BLaER1 (cell line): ENCODE measurements at regions not wholly inside any gene's neighbourhood (a gene's known extent, or its start where the extent isn't known, plus 50 kb on each side); places are given as distances from the start of the nearest gene placed in this dataset.

Experiments
- H3K27ac ChIP-seq: shearing (Covaris generic); formaldehyde crosslinking; 2 replicates; pipeline ENCODE4 v1.8.1; 2022
- H3K27me3 ChIP-seq: shearing (Covaris generic); formaldehyde crosslinking; 2 replicates; pipeline ENCODE4 v1.8.1; 2022
- H3K36me3 ChIP-seq: shearing (Covaris generic); formaldehyde crosslinking; 2 replicates; pipeline ENCODE4 v1.8.1; 2022
- H3K4me1 ChIP-seq: shearing (Covaris generic); formaldehyde crosslinking; 2 replicates; pipeline ENCODE4 v1.8.1; 2022
- H3K4me2 ChIP-seq: shearing (Covaris generic); formaldehyde crosslinking; 2 replicates; pipeline ENCODE4 v1.8.1; 2022
- H3K4me3 ChIP-seq: shearing (Covaris generic); formaldehyde crosslinking; 2 replicates; pipeline ENCODE4 v1.8.1; 2022
- H3K9ac ChIP-seq: shearing (Covaris generic); formaldehyde crosslinking; 2 replicates; pipeline ENCODE4 v1.8.1; 2022
- H3K9me3 ChIP-seq: shearing (Covaris generic); formaldehyde crosslinking; 2 replicates; pipeline ENCODE4 v1.8.1; 2022
- H4K20me1 ChIP-seq: shearing (Covaris generic); formaldehyde crosslinking; 2 replicates; pipeline ENCODE4 v1.8.1; 2022
- Cebpa-rat ChIP-seq: shearing (Covaris generic); IDR thresholded peaks from 2 replicates; pipeline ENCODE4 v1.8.1; 2022

DNA sequence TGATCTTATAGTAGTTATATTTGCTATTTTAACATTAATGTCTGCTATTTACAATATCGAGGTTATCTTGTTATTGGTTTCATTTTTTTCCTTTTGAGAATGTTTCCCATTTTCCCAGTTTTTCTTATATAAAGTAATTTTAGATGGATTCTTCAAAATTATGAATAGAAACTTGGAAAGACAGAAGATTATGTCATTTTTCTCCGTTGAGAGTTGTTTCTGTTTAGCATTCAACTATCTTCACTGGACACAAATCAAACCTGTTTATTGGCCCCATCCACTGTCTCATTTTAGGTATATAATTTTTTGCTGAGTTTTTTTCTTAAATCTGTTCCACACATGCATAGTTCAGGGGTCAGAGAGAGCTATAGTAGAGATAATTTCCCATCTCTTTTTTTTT is 1430.9 kb upstream of the MIR17HG start:
- no peak overlapping the region for H3K4me3 ChIP-seq
- TF ChIP-seq Cebpa-rat: no peak
- H3K9me3 ChIP-seq: no peaks in the 10 kb centered on the region
- no peaks in the 10 kb centered on the region for H3K36me3 ChIP-seq
- H3K4me1 ChIP-seq: no peaks in the 10 kb centered on the region
- no peak overlapping the region for H3K9ac ChIP-seq
- no peak overlapping the region for H3K27ac ChIP-seq
- H3K27me3 ChIP-seq: no peaks in the 10 kb centered on the region
- H4K20me1 ChIP-seq: no peaks in the 10 kb centered on the region
- H3K4me2 ChIP-seq: no peak overlapping the region

- Histone ChIP-seq H3K4me2 (no peak overlapping the region), H4K20me1 (no peaks in the 10 kb centered on the region), H3K36me3 (no peaks in the 10 kb centered on the region), H3K27ac (no peak overlapping the region), H3K27me3 (no peaks in the 10 kb centered on the region), H3K9ac (no peak overlapping the region), H3K9me3 (no peaks in the 10 kb centered on the region), H3K4me1 (no peaks in the 10 kb centered on the region), H3K4me3 (no peak overlapping the region)
- no peak for TF ChIP-seq Cebpa-rat
These were observed 1427.0 kb upstream of the MIR17HG start for GRCh38 chr13:89920461-89920860.

- Histone ChIP-seq H3K4me3 (no peak overlapping the region), H3K9me3 (no peaks in the 10 kb centered on the region)
- TF ChIP-seq Cebpa-rat: no peak
These were observed 1424.4 kb upstream of the MIR17HG start for GRCh38 chr13:89923052-89923451.

GRCh38 chr13:89923736-89924135 is 1423.8 kb upstream of the MIR17HG start:
- Histone ChIP-seq H3K27ac (no peak overlapping the region), H4K20me1 (no peaks in the 10 kb centered on the region), H3K36me3 (no peaks in the 10 kb centered on the region), H3K27me3 (no peaks in the 10 kb centered on the region), H3K4me2 (no peak overlapping the region), H3K9me3 (no peaks in the 10 kb centered on the region), H3K4me1 (no peaks in the 10 kb centered on the region), H3K9ac (no peak overlapping the region), H3K4me3 (no peak overlapping the region)
- TF ChIP-seq Cebpa-rat: no peak

More at GRCh38 chr13:89923052-89923451, 1424.4 kb upstream of the MIR17HG start:
- no peaks in the 10 kb centered on the region for H3K4me1 ChIP-seq
- H3K4me2 ChIP-seq: no peak overlapping the region
- H3K9ac ChIP-seq: no peak overlapping the region
- H4K20me1 ChIP-seq: no peaks in the 10 kb centered on the region
- no peaks in the 10 kb centered on the region for H3K27me3 ChIP-seq
- no peak overlapping the region for H3K27ac ChIP-seq
- no peaks in the 10 kb centered on the region for H3K36me3 ChIP-seq

DNA sequence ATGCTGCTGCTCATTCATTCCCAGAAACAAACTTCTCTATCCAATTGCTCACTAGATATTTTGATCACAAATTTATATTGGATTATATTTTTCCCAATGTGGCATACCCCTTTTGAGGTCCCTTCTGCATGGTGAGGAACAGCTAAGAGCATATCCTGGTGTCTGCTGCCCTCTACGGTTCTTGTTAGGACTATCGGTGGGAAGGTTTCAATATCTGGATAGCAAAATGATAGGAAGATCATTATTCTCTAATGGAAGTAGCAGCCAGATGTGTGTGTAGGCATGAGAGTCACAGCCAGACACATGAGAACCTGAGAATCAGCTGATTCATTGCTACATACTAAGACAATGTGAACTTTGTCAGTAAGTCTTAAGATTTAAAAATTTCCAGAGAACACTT is 1422.4 kb upstream of the MIR17HG start:
- no peak for TF ChIP-seq Cebpa-rat
- Histone ChIP-seq H4K20me1 (no peaks in the 10 kb centered on the region), H3K9ac (no peak overlapping the region), H3K9me3 (no peaks in the 10 kb centered on the region), H3K36me3 (no peaks in the 10 kb centered on the region), H3K4me3 (no peak overlapping the region), H3K27ac (no peak overlapping the region), H3K4me2 (no peak overlapping the region), H3K4me1 (no peaks in the 10 kb centered on the region), H3K27me3 (no peaks in the 10 kb centered on the region)

GRCh38 chr13:89930861-89931260 is 1416.6 kb upstream of the MIR17HG start:
- no peaks in the 10 kb centered on the region for H3K4me1 ChIP-seq
- no peak for TF ChIP-seq Cebpa-rat
- no peaks in the 10 kb centered on the region for H4K20me1 ChIP-seq
- H3K4me2 ChIP-seq: no peak overlapping the region
- H3K36me3 ChIP-seq: no peaks in the 10 kb centered on the region
- H3K27ac ChIP-seq: no peak overlapping the region
- no peak overlapping the region for H3K4me3 ChIP-seq
- H3K9ac ChIP-seq: no peak overlapping the region
- no peaks in the 10 kb centered on the region for H3K27me3 ChIP-seq
- no peaks in the 10 kb centered on the region for H3K9me3 ChIP-seq

DNA sequence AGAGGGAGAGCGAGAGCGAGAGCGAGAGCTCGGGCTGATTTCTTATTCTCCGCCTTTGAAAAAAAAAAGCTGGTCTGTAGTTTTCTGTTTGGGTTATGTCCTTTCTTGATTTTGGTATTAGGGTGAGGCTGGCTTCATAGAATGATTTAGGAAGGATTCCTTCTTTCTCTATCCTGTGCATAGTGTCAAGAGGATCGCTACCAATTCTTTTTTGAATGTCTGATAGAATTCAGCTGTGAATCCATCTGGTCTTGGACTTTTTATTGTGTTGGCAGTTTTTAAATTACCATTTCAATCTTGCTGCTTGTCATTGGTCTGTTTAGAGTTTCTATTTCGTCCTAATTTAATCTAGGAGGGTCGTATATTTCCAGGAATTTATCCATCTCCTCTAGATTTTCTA is 1414.6 kb upstream of the MIR17HG start:
- H3K9ac ChIP-seq: no peak overlapping the region
- no peaks in the 10 kb centered on the region for H4K20me1 ChIP-seq
- no peak for TF ChIP-seq Cebpa-rat
- H3K27ac ChIP-seq: no peak overlapping the region
- no peaks in the 10 kb centered on the region for H3K27me3 ChIP-seq
- H3K36me3 ChIP-seq: no peaks in the 10 kb centered on the region
- H3K4me2 ChIP-seq: no peak overlapping the region
- no peaks in the 10 kb centered on the region for H3K9me3 ChIP-seq
- H3K4me1 ChIP-seq: no peaks in the 10 kb centered on the region
- H3K4me3 ChIP-seq: no peak overlapping the region

DNA sequence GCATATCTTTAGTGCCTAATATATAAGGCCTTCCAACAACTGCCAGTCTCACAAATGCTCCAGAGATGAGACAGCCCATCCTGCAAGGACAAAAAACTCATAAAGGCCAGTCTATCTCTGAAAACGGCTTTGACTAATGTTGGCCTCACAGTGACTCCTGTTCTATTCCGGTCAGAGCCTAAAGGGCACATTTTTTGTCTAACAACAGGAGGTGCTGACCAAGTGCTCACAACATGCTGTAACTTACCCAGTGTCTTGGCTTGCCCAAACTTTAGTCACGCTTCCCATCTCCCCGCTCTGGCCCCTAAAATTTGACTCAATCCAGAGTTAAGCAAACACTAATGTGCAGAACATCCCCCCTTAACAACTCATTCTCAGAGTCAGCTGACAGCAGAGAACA is 1411.2 kb upstream of the MIR17HG start:
- H3K4me3 ChIP-seq: no peak overlapping the region
- TF ChIP-seq Cebpa-rat: no peak
- H3K27me3 ChIP-seq: no peaks in the 10 kb centered on the region
- no peaks in the 10 kb centered on the region for H3K9me3 ChIP-seq
- no peak overlapping the region for H3K4me2 ChIP-seq
- no peaks in the 10 kb centered on the region for H4K20me1 ChIP-seq
- no peaks in the 10 kb centered on the region for H3K36me3 ChIP-seq
- no peaks in the 10 kb centered on the region for H3K4me1 ChIP-seq
- no peak overlapping the region for H3K9ac ChIP-seq
- H3K27ac ChIP-seq: no peak overlapping the region

DNA sequence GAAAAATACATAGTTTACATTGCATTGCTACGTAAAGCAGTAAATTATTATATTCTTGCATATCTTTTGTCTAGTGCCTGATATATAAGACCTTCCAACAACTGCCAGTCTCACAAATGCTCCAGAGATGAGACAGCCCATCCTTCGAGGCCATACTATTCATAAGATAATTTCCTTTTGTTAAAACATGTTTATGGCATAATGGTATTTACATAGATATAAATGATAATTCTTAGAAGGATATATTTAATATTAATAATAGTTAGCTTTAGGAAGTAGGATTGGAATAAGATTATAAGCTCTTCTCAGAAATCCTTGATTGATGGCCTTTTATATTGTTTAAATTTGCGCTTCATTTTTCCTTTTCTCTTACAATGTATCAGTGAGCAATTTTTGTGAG is 1410.1 kb upstream of the MIR17HG start:
- Histone ChIP-seq H3K4me3 (no peak overlapping the region), H4K20me1 (no peaks in the 10 kb centered on the region), H3K36me3 (no peaks in the 10 kb centered on the region), H3K4me2 (no peak overlapping the region), H3K4me1 (no peaks in the 10 kb centered on the region), H3K9me3 (no peaks in the 10 kb centered on the region), H3K9ac (no peak overlapping the region), H3K27me3 (no peaks in the 10 kb centered on the region), H3K27ac (no peak overlapping the region)
- TF ChIP-seq Cebpa-rat: no peak

DNA sequence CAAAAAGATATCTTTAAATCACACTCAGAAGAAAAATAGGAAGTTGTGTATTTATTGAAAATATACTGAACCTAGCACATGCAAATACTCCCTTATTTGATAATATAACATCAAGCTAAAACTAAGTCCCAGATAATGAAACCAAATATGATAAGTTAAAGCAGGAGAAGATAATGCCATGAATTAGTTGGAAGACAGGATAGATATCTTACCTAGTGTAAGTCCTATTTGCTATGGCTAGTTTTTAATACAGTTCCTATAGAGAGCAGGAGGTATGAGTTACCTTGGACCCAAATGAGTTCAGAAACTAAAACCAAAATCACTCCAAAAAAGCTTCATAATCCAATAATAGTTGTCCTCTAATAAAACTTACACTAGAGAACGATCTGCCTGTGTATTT is 1407.1 kb upstream of the MIR17HG start:
- Histone ChIP-seq H4K20me1 (no peaks in the 10 kb centered on the region), H3K27ac (no peak overlapping the region), H3K9ac (no peak overlapping the region), H3K4me2 (no peak overlapping the region), H3K4me3 (no peak overlapping the region), H3K9me3 (no peaks in the 10 kb centered on the region), H3K27me3 (no peaks in the 10 kb centered on the region), H3K4me1 (no peaks in the 10 kb centered on the region), H3K36me3 (no peaks in the 10 kb centered on the region)
- TF ChIP-seq Cebpa-rat: no peak

DNA sequence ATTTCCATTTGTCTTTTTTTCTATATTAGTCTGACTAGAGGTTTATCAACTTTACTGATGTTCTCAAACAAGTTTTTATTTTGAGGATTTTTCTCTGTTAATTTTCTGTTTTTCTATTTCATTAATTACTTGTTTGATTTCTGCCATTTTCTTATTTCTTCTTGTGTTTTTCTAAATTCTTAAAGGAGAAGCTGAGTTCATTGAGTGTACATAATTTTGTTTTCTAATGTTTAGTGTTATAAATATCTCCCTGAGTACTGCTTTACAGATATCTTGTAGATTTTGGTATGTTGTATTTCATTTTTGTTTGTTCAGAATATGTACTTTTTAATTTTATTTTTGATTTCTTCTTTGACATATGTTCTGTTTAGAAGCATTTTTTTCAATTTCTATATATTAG is 1404.3 kb upstream of the MIR17HG start:
- Histone ChIP-seq H3K27ac (no peak overlapping the region), H3K4me3 (no peak overlapping the region), H3K9ac (no peak overlapping the region), H3K9me3 (no peaks in the 10 kb centered on the region), H3K4me1 (no peaks in the 10 kb centered on the region), H3K4me2 (no peak overlapping the region), H4K20me1 (no peaks in the 10 kb centered on the region), H3K36me3 (no peaks in the 10 kb centered on the region), H3K27me3 (no peaks in the 10 kb centered on the region)
- no peak for TF ChIP-seq Cebpa-rat
